ENCODE measurements at regions not wholly inside any gene's neighbourhood (a gene's known extent, or its start where the extent isn't known, plus 50 kb on each side); places are given as distances from the start of the nearest gene placed in this dataset.

- intact Hi-C loops (cut with DNase I; ENCODE audit: low total_unique reads) (no loop called here), in situ Hi-C loops (cut with MboI; ENCODE audit: low sequenced_read_pairs in 4 of 4) (no loop called here)
- H3K36me3 ChIP-seq = no peaks in the 10 kb centered on the region
- H3K4me1 ChIP-seq = no peaks in the 10 kb centered on the region
- peaks cover 0 to 34% (median 12%) of the 10 kb centered on the region in 3 donors for H3K27me3 ChIP-seq
- H3K27ac ChIP-seq = no peak overlapping the region
- no peak for ATAC-seq
- no peaks in the 10 kb centered on the region for H3K9me3 ChIP-seq
- TF ChIP-seq POLR2A (IDR thresholded peaks at IDR 0.05) (no peak), CTCF (IDR thresholded peaks at IDR 0.05 in 4 of 5, conservative IDR thresholded peaks at IDR 0.05 in 1 of 5) (no peak)
- no peak overlapping the region for H3K4me3 ChIP-seq
- DNase-seq = no peak
These were observed 178.3 kb upstream of the RALGAPA2 start for GRCh38 chr20:20890751-20891150.

DNA sequence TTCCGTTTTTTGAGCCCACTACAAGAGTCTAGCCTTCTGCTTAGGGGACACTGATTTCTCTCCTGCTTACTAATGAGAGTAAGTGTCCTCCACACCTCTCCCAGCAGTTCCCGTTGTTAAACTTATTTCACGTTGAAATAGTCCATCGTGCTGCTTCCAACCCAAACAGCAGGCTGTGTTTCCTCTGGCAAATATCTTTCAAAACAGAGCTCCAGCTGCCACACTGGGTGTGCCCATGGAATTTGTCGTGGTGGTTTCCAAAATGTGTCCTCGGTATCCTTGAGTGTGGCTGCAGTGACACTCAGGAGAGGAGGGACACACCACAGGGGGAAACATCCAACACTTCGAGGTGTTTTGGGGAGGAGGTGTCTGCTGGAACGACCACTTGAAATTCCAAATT is 176.5 kb upstream of the RALGAPA2 start:
- in situ Hi-C loops (cut with MboI; ENCODE audit: low sequenced_read_pairs in 4 of 4) = no loop called here
- no peak for ATAC-seq
- TF ChIP-seq POLR2A (IDR thresholded peaks at IDR 0.05) = no peak
- no peak for TF ChIP-seq CTCF (IDR thresholded peaks at IDR 0.05 in 4 of 5, conservative IDR thresholded peaks at IDR 0.05 in 1 of 5)

DNA sequence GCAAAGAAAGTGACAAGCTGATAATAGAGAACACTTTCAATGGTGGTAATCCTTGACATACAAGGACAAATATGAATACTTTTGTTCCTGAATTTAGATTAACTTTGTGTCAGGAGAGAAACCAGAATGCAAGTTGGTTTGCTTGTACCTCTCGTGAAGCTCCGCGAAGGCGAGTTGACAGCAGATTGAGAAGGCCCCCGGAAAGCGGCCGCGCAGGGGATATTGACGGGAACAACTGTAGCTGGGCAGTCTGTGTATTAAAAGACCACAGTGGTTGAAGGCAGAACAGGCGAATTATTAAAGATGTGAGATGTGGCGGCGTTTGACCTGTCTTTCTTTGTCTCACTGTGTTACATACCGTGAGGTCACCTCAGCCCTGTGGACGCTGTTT is 175.8 kb upstream of the RALGAPA2 start:
- H3K4me1 ChIP-seq = no peaks in the 10 kb centered on the region
- no peak for DNase-seq
- in situ Hi-C loops (cut with MboI; ENCODE audit: low sequenced_read_pairs in 4 of 4) = no loop called here
- no peaks in the 10 kb centered on the region for H3K36me3 ChIP-seq
- H3K27me3 ChIP-seq = peaks cover 0 to 34% (median 12%) of the 10 kb centered on the region in 3 donors
- TF ChIP-seq POLR2A (IDR thresholded peaks at IDR 0.05) (no peak), CTCF (IDR thresholded peaks at IDR 0.05 in 4 of 5, conservative IDR thresholded peaks at IDR 0.05 in 1 of 5) (no peak)
- no peak for ATAC-seq
- intact Hi-C loops (cut with DNase I; ENCODE audit: low total_unique reads) = loop anchor here (10.0 kb wide), 1 partner anchor 207 kb away; no protein-coding TSS in a partner anchor
- H3K27ac ChIP-seq = no peak overlapping the region
- H3K9me3 ChIP-seq = no peaks in the 10 kb centered on the region
- H3K4me3 ChIP-seq = no peak overlapping the region

More for the DNA sequence above, 176.5 kb upstream of the RALGAPA2 start:
- Histone ChIP-seq H3K4me3 (no peak overlapping the region), H3K4me1 (no peaks in the 10 kb centered on the region), H3K27ac (no peak overlapping the region), H3K27me3 (peaks cover 0 to 34% (median 12%) of the 10 kb centered on the region in 3 donors), H3K9me3 (no peaks in the 10 kb centered on the region), H3K36me3 (no peaks in the 10 kb centered on the region)
- DNase-seq = no peak
- intact Hi-C loops (cut with DNase I; ENCODE audit: low total_unique reads) = loop anchor here (10.0 kb wide), 1 partner anchor 206 kb away; no protein-coding TSS in a partner anchor

DNA sequence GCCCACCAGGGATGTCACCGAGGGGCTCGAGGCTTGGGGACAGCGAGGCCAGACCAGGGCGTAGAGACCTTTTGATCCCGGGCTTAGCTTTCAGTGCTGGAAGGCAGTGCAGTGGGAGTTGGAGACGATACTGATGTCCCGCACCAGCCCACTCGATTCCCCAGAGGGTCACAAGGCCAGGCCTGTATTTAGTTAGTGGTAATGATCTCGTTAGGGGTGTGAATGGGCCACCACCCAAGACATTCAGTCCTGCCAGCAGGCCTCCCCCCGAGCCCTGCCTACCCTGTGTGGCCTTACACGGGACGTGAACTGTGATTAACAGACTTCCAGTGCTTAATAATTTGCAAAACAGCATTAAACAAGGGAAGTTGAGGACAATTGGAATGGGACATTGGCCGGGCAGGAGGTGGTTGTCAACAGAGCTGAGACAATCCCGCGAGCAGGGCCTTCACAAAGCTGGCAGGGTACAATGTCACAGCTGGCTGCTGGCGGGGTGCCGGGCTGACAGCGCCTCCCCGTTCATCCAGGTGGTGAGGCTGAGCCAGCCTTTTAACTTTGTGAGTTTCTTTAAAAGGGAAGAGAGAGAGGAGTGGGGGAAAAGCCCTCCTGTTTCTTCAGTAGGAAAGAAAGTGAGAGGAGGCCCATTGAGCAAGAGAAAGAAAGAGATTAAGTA is 175.3 kb upstream of the RALGAPA2 start:
- in situ Hi-C loops (cut with MboI; ENCODE audit: low sequenced_read_pairs in 4 of 4) = no loop called here
- Histone ChIP-seq H3K27ac (no peak overlapping the region), H3K27me3 (peaks cover 0 to 34% (median 12%) of the 10 kb centered on the region in 3 donors), H3K4me3 (no peak overlapping the region), H3K4me1 (no peaks in the 10 kb centered on the region), H3K36me3 (no peaks in the 10 kb centered on the region), H3K9me3 (no peaks in the 10 kb centered on the region)
- ATAC-seq = no peak
- intact Hi-C loops (cut with DNase I; ENCODE audit: low total_unique reads) = loop anchor here (10.0 kb wide), 1 partner anchor 207 kb away; no protein-coding TSS in a partner anchor
- no peak for DNase-seq
- no peak for TF ChIP-seq CTCF (IDR thresholded peaks at IDR 0.05 in 4 of 5, conservative IDR thresholded peaks at IDR 0.05 in 1 of 5)
- no peak for TF ChIP-seq POLR2A (IDR thresholded peaks at IDR 0.05)
